ENCODE measurements at regions not wholly inside any gene's neighbourhood (a gene's known extent, or its start where the extent isn't known, plus 50 kb on each side); places are given as distances from the start of the nearest gene placed in this dataset.

GRCh38 chr22:49179886-49180682, 647.6 kb downstream of the BRD1 start:
- no peak for DNase-seq

DNA sequence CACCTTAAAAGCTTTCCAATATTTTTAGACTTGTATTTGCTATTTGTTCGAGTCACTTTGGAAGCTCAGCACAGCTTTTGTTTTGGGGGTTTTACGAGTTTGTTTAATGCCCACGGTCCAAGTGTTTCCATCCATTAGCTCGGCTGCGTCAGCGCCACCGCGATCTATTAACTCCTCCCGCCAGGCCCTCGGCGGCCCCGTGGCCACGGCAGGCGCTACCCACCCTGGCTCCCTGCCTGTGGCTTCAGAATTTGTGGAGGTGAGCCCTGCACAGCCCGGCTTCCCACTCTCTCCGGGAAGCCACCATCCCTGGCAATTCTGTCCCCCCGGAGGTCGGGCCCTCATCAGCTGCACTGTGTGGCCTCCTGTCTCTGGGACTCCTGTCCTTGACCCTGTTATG, 648.5 kb downstream of the BRD1 start:
- no peak for DNase-seq

GRCh38 chr22:49178246-49179005, 649.2 kb downstream of the BRD1 start:
- DNase-seq = no peak

GRCh38 chr22:49177666-49178065, 650.0 kb downstream of the BRD1 start:
- DNase-seq = no peak

GRCh38 chr22:49176956-49177355, 650.7 kb downstream of the BRD1 start:
- no peak for DNase-seq

- no peak for DNase-seq
These were observed 657.6 kb downstream of the BRD1 start for GRCh38 chr22:49170053-49170452.

DNA sequence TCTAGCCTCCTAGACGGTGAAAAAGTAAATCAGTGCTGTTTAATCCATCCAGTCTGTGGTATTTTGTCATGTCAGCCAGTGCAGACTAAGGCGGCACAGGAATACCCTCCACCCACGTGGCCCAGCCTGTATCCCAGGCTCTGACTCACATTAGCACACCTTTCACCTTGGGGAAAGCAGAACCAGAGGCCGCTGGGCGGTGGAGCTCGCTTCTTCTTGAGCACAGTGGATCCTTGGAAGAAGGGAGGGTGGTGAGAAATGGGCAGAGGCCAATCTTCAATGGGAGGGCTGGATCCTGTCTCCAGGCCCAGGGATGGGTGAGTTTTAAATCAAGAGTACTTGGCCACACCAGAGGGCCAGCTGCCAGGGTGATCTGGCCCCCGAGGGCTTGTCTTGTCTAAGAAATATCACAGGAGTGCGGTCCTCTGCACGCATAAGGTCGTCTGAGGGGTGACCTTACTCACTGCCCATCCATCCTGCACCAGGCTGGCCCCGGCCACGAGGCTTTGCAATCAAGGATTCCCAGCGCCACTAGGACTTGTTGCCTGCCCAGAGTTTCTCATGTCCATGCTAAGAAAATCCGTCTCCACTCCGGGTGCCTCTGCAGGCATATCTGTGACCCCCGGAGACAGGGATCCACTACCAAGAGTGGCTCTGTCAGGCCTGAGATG, 658.5 kb downstream of the BRD1 start:
- DNase-seq = no peak

- no peak for DNase-seq
These were observed 659.4 kb downstream of the BRD1 start for GRCh38 chr22:49168219-49168813.

- DNase-seq = no peak
These were observed 660.9 kb downstream of the BRD1 start for GRCh38 chr22:49166746-49167145.

DNA sequence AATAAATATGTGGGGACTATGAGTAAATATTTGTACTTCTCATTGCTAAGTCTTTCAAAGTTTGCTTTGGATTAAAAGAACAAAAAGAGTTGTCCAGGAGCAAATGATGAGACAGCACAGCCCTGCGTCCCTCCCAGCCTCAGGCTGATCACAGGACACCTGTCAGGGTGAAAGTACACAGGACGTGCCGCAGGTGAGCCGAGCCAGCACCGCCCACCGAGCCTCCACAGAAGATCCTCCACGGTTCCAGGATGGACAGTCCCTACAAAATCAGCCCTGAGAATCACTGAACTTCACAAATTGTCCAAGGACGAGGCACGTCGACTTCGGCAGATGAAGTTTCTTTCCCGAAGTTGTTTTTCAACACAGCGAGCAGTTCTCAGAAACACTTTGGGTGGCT, 661.5 kb downstream of the BRD1 start:
- DNase-seq = no peak

GRCh38 chr22:49164773-49165320, 662.8 kb downstream of the BRD1 start:
- DNase-seq = no peak

DNA sequence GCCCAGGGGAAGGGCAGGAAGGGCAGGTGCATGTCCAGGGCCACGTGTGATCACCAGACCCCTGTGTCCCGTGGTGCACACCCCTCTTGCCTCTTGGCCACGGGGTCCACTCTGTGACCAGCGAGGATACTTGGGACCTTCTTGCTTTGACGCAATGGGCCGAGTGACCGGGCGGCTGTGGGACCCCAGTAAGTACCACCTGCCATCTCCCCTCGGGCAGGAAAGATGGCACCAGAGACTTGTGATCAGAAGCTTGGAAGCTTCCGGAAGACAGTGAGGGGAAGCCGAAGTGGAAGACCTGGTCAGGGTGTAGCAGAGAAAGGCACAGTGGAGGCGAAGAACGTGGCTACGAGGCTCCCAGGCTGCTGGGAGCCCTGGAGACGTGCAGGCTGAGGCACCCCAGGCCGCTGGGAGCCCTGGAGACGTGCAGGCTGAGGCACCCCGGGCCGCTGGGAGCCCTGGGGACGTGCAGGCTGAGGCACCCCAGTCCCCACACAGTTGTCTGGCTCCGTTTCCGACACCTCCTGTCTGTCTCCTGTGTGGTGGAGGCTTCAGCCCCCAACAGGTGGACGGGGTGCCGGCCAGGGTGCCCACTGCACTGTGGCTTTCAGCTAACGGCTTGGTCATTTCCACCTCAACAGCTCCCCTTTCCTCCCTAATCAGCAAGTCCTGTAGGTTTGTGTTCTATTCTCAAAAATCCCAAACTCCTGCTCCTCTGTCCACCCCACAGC, 663.5 kb downstream of the BRD1 start:
- no peak for DNase-seq

- DNase-seq = no peak
These were observed 664.3 kb downstream of the BRD1 start for GRCh38 chr22:49163258-49163959.

DNA sequence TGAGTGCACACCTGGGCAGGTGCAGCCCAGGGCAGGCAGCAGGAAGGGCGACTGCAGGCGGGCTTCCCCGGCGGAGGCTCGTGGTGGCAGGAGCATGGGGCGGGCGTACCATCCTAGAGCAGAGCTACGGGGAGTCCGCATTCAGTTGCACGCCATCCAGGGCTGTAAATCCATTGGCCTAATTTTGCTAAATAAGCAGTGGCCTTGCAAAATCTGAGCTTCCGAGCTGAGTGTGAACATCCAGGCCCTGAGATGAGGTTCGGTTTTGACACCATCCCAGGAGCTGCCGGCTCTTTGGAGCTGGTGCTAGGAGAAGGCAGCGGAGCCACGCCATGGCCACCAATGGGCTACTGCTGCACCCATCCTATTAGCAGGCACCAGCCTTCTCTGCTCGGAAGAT, 664.8 kb downstream of the BRD1 start:
- no peak for DNase-seq

DNA sequence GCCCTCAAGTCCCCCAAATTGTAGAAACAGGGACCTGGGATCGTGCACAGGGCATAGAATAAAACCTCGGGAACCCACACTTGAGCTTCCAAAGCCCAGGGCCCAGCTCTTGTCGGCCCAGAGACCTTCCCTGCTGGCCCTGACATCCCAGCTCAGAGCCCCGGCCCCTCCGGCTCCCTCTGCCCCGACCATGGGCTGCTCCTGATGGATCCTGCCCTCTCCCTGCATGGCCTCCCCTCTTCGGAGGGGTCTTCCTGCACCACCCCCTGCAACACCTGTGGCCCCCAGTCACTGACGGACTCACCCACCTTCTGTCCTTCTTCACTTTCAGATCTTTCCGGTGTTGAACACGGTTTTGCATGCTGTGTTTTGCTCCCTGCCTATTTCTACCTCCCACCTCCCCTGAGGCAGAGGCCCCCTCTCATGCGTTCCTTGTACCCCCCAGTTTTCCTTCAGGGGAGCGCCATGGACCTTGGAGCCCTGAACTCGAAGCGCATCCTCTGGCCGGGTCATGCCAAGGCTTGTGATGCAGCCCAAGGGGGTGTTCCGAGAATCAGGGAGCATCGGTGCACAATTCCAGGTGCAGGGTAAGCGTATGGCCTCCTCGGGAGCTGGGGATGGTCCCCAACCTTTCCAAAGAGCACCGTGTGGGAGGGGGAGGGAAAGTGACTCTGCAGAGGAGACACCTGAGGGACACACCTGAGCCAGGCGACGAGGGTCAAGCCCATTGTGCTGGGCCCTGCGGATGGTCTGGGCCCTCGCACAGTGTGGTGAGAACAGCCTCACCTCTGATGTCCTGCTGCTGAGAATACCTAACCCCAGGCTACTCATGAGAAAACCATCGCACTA, 666.4 kb downstream of the BRD1 start:
- no peak for DNase-seq

DNA sequence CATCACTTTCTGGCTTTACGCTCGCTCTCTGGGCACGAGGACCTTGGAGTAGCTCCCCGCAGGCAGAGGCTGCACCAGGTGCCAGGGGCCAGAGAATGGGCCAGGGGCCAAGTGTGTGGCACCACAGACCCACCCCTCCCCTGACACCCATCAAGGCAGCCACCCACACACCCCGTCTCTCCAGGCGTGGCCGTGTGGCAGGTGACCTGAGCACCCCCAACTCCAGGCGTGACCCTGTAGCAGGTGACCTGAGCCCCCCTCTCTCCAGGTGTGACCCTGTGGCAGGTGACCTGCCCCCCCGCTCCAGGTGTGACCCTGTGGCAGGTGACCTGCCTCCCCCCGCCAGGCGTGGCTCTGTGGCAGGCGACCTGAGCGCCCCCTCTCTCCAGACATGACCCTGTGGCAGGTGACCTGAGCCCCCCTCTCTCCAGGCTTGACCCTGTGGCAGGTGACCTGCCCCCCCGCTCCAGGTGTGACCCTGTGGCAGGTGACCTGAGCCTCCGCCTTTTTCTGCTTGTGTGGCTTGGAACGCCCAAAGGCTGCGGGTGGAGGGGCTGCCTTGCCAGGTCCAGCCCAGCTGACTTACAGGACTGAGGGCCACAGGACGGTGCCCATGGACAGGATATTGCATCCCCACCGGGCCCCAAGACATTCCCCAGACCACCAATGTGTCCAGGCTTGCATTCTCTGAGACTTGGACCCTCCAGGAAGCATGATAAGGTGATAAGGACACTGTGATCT, 667.2 kb downstream of the BRD1 start:
- DNase-seq = no peak

- no peak for DNase-seq
These were observed 668.0 kb downstream of the BRD1 start for GRCh38 chr22:49159711-49160110.

GRCh38 chr22:49158741-49159564, 668.7 kb downstream of the BRD1 start:
- DNase-seq = no peak

All from dermis blood vessel endothelial cell (primary cell).